ENCODE measurements at regions not wholly inside any gene's neighbourhood (a gene's known extent, or its start where the extent isn't known, plus 50 kb on each side); places are given as distances from the start of the nearest gene placed in this dataset.
"Not testable (repeated sequence)": the region's sequence is repeated elsewhere in the genome, so short reads cannot be mapped to it uniquely, and the experiment has no call there.

DNA sequence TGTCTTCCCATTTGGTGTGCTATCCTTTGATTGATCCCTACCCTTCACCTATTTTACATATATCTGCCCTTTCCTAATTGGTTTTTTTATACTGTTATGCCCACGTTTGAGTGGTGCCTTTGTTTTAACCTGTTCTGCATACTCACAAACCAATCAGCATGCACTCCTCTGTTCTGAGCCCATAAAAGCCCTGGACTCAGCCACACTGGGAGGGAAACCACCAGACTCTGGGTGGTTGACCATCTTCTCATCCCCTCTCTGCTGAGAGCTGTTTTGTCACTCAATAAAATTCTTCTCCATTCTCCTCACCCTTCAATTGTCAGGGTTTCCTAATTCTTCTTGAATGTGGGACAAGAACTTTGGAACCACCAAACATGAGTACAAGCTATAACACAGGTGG, 989.8 kb downstream of the ADGRL2 start:
- no peak overlapping the region for H3K9ac ChIP-seq (ENCODE audit: low read length)
- no peak overlapping the region for H3K27ac ChIP-seq (ENCODE audit: low read depth, low read length)
- no peaks in the 10 kb centered on the region for H3K27me3 ChIP-seq (ENCODE audit: control insufficient read depth in 1 of 2, insufficient read depth in 2 of 2, low read length in 2 of 2)
- H3K4me1 ChIP-seq (ENCODE audit: insufficient read depth, low read length): no peaks in the 10 kb centered on the region
- H3K4me3 ChIP-seq (ENCODE audit: low read depth in 1 of 2, low read length in 2 of 2): no peak overlapping the region
- no peaks in the 10 kb centered on the region for H3K36me3 ChIP-seq (ENCODE audit: insufficient read depth, low read length)
- H3K9me3 ChIP-seq (ENCODE audit: low read length): no peaks in the 10 kb centered on the region

DNA sequence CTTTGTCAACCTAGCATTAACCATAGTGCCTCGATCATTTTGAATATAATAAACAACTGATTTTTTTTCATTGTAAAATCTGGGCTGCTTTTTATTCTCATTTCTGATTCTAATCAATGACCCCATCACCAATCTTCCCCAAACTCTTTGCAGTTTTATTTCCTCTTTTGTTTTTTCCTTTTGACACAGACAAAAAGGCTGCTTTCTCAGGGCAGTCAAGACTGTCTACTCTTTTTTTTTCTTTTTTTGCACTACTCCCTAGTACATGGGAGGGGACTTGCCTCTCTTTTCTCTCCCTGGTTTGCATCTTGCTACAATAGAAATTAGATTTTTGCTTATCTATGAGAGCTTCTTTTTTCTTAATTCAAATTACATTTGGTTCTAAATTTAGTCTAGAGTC, 987.9 kb downstream of the ADGRL2 start:
- no peak overlapping the region for H3K27ac ChIP-seq (ENCODE audit: low read depth, low read length)
- H3K4me3 ChIP-seq (ENCODE audit: low read depth in 1 of 2, low read length in 2 of 2): no peak overlapping the region
- no peak overlapping the region for H3K9ac ChIP-seq (ENCODE audit: low read length)
- H3K27me3 ChIP-seq (ENCODE audit: control insufficient read depth in 1 of 2, insufficient read depth in 2 of 2, low read length in 2 of 2): no peaks in the 10 kb centered on the region
- H3K9me3 ChIP-seq (ENCODE audit: low read length): no peaks in the 10 kb centered on the region
- no peaks in the 10 kb centered on the region for H3K36me3 ChIP-seq (ENCODE audit: insufficient read depth, low read length)
- H3K4me1 ChIP-seq (ENCODE audit: insufficient read depth, low read length): no peaks in the 10 kb centered on the region

DNA sequence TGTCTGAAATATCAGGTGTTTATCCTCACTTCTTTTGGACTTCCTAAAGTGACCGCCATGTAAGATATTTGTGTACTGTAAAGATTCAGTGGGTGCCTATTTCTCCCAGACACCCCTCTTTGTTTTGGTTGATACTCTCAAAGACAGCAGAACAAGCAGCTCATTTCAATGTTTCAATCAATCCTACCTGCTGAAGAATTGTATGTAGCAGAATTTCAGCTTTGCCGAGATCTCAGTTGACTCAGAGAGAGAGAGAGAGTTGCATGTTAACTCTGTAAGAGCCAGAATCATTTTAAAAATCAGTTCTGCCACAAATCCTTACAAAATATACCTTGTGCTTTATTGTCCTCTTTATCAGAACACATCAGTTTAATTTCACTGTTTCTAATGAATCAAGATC, 987.3 kb downstream of the ADGRL2 start:
- H3K27ac ChIP-seq (ENCODE audit: low read depth, low read length): no peak overlapping the region
- H3K4me1 ChIP-seq (ENCODE audit: insufficient read depth, low read length): no peaks in the 10 kb centered on the region

DNA sequence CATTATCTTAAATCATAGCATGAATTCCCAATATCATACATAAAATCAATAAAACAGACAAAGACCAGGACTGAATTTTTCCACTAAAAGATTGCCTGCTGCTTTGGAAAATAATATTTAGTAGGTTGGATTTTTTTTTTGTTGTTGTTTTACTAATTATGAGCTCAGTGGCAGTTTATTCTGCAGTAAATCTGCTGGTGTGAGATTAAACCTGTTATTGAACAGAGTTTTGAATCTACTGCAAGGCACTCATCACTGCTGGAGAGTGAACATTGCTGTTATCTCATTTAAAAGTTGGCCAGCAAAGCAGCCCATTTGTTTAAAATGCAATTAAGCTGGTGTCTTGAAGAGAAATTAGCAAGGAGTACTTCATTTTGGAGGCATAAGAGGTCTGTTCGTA, 986.1 kb downstream of the ADGRL2 start:
- Histone ChIP-seq H3K4me3 (ENCODE audit: low read depth in 1 of 2, low read length in 2 of 2) (no peak overlapping the region), H3K9ac (ENCODE audit: low read length) (no peak overlapping the region), H3K36me3 (ENCODE audit: insufficient read depth, low read length) (no peaks in the 10 kb centered on the region), H3K4me1 (ENCODE audit: insufficient read depth, low read length) (no peaks in the 10 kb centered on the region), H3K27ac (ENCODE audit: low read depth, low read length) (no peak overlapping the region), H3K9me3 (ENCODE audit: low read length) (no peaks in the 10 kb centered on the region), H3K27me3 (ENCODE audit: control insufficient read depth in 1 of 2, insufficient read depth in 2 of 2, low read length in 2 of 2) (no peaks in the 10 kb centered on the region)

More for the DNA sequence above, 987.3 kb downstream of the ADGRL2 start:
- H3K4me3 ChIP-seq (ENCODE audit: low read depth in 1 of 2, low read length in 2 of 2): no peak overlapping the region
- no peaks in the 10 kb centered on the region for H3K36me3 ChIP-seq (ENCODE audit: insufficient read depth, low read length)
- H3K27me3 ChIP-seq (ENCODE audit: control insufficient read depth in 1 of 2, insufficient read depth in 2 of 2, low read length in 2 of 2): no peaks in the 10 kb centered on the region
- H3K9me3 ChIP-seq (ENCODE audit: low read length): no peaks in the 10 kb centered on the region
- no peak overlapping the region for H3K9ac ChIP-seq (ENCODE audit: low read length)

DNA sequence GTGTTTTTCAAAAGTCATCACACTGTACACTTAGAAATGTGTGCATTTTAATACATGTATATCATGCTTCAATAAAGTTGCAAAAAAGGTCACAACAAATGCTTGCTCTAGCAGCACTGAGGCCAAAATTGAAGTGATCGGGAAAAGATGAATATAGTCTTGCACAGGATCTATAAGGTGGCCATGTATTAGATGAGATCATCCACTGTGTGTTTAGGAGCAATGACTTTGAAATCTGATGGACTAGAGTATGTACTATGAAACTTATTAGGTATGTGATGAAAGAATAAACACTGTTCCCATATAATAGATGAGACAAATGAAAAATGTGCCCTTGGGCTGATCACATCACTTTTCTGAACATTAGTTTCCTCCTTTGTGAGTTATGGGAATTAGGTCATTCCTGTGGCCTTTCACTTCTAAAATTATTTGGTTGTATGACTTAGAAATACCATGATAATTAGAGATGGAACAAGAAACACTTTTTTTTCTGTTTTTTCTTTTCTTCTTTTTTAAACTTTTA, 984.6 kb downstream of the ADGRL2 start:
- no peaks in the 10 kb centered on the region for H3K27me3 ChIP-seq (ENCODE audit: control insufficient read depth in 1 of 2, insufficient read depth in 2 of 2, low read length in 2 of 2)
- no peaks in the 10 kb centered on the region for H3K9me3 ChIP-seq (ENCODE audit: low read length)
- H3K4me3 ChIP-seq (ENCODE audit: low read depth in 1 of 2, low read length in 2 of 2): no peak overlapping the region
- H3K27ac ChIP-seq (ENCODE audit: low read depth, low read length): no peak overlapping the region
- no peaks in the 10 kb centered on the region for H3K36me3 ChIP-seq (ENCODE audit: insufficient read depth, low read length)
- no peak overlapping the region for H3K9ac ChIP-seq (ENCODE audit: low read length)
- H3K4me1 ChIP-seq (ENCODE audit: insufficient read depth, low read length): no peaks in the 10 kb centered on the region

DNA sequence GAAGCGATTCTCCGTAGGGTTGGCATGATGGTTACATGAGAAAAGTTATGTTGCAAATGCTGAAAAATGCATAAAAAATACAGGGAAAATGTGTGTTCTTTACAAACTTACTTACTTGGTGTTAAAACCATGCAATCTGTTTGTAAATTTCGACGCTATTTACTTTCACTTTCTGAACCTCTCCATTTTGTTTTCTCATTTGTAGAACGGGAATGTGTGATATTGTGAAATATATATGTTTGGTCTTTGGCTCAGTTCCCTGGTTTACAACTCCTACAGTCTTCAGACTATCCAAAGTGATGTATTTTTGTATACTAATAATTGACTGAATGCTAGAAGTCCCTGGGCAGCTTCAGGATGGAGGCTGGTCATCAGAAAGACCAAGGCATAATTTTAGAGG, 982.3 kb downstream of the ADGRL2 start:
- H3K9ac ChIP-seq (ENCODE audit: low read length): no peak overlapping the region
- H3K27ac ChIP-seq (ENCODE audit: low read depth, low read length): no peak overlapping the region
- H3K4me3 ChIP-seq (ENCODE audit: low read depth in 1 of 2, low read length in 2 of 2): no peak overlapping the region

DNA sequence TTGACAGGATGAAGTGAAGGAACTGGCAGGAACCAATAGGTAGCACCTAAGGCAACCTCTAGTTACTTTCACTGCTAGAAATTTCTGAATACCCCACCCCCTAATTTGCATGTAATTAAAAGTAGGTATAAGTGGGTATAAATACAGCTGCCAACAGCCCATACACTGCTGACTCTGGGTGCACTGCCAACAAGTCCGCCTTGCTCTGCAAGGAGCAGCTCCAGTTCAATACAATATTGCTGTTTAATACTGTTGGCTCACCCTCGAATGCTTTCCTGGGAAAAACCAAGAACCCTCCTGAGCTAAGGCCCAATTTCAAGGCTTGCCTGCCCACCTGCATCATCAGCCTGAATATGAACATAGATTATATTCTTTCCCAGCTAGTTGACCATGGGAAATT, 981.9 kb downstream of the ADGRL2 start:
- no peaks in the 10 kb centered on the region for H3K4me1 ChIP-seq (ENCODE audit: insufficient read depth, low read length)
- H3K27ac ChIP-seq (ENCODE audit: low read depth, low read length): no peak overlapping the region
- no peaks in the 10 kb centered on the region for H3K9me3 ChIP-seq (ENCODE audit: low read length)
- H3K9ac ChIP-seq (ENCODE audit: low read length): no peak overlapping the region
- no peaks in the 10 kb centered on the region for H3K36me3 ChIP-seq (ENCODE audit: insufficient read depth, low read length)
- no peaks in the 10 kb centered on the region for H3K27me3 ChIP-seq (ENCODE audit: control insufficient read depth in 1 of 2, insufficient read depth in 2 of 2, low read length in 2 of 2)
- no peak overlapping the region for H3K4me3 ChIP-seq (ENCODE audit: low read depth in 1 of 2, low read length in 2 of 2)

More for the DNA sequence above, 982.3 kb downstream of the ADGRL2 start:
- no peaks in the 10 kb centered on the region for H3K36me3 ChIP-seq (ENCODE audit: insufficient read depth, low read length)
- no peaks in the 10 kb centered on the region for H3K9me3 ChIP-seq (ENCODE audit: low read length)
- no peaks in the 10 kb centered on the region for H3K27me3 ChIP-seq (ENCODE audit: control insufficient read depth in 1 of 2, insufficient read depth in 2 of 2, low read length in 2 of 2)
- H3K4me1 ChIP-seq (ENCODE audit: insufficient read depth, low read length): no peaks in the 10 kb centered on the region

DNA sequence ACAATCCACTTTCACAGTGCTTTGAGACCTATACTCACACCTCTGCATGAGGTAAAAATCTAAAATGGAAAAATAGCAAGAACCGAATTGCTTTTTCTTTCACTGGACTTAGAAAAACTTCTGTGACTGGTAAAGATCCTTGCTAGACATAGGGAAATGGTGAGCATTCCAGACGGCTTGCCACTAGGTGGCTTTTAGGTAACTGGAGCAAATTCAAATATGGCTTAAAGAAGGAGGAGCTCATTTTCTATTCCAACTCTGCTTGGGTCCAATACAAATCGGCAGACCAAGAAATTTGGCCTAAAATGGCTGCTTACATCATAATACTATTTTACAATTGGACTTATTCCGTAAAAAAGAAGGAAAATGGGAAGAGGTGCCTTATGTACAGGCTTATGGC, 977.9 kb downstream of the ADGRL2 start:
- H3K36me3 ChIP-seq (ENCODE audit: insufficient read depth, low read length): no peaks in the 10 kb centered on the region
- H3K9me3 ChIP-seq (ENCODE audit: low read length): no peaks in the 10 kb centered on the region
- H3K9ac ChIP-seq (ENCODE audit: low read length): no peak overlapping the region
- H3K4me3 ChIP-seq (ENCODE audit: low read depth in 1 of 2, low read length in 2 of 2): no peak overlapping the region
- no peaks in the 10 kb centered on the region for H3K4me1 ChIP-seq (ENCODE audit: insufficient read depth, low read length)
- no peak overlapping the region for H3K27ac ChIP-seq (ENCODE audit: low read depth, low read length)
- no peaks in the 10 kb centered on the region for H3K27me3 ChIP-seq (ENCODE audit: control insufficient read depth in 1 of 2, insufficient read depth in 2 of 2, low read length in 2 of 2)

DNA sequence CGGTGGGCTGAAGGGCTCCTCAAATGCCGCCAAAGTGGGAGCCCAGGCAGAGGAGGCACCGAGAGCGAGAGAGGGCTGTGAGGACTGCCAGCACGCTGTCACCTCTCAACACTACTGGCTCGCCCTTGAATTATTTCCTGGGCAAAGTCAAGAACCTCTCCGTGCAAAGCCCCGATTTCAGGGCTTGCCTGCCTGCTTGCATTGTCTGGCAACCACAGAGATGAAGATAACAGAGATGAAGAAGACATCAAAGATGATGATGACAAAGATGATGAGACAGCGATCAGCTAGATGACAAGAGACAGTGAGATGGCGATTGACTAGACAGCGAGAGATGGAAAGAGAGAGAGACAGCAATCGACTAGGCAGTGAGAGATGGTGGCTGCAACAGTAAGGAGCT, 976.5 kb downstream of the ADGRL2 start:
- no peak overlapping the region for H3K4me3 ChIP-seq (ENCODE audit: low read depth in 1 of 2, low read length in 2 of 2)
- no peaks in the 10 kb centered on the region for H3K9me3 ChIP-seq (ENCODE audit: low read length)
- H3K9ac ChIP-seq (ENCODE audit: low read length): no peak overlapping the region
- H3K27me3 ChIP-seq (ENCODE audit: control insufficient read depth in 1 of 2, insufficient read depth in 2 of 2, low read length in 2 of 2): no peaks in the 10 kb centered on the region
- H3K27ac ChIP-seq (ENCODE audit: low read depth, low read length): no peak overlapping the region
- H3K36me3 ChIP-seq (ENCODE audit: insufficient read depth, low read length): no peaks in the 10 kb centered on the region
- no peaks in the 10 kb centered on the region for H3K4me1 ChIP-seq (ENCODE audit: insufficient read depth, low read length)

DNA sequence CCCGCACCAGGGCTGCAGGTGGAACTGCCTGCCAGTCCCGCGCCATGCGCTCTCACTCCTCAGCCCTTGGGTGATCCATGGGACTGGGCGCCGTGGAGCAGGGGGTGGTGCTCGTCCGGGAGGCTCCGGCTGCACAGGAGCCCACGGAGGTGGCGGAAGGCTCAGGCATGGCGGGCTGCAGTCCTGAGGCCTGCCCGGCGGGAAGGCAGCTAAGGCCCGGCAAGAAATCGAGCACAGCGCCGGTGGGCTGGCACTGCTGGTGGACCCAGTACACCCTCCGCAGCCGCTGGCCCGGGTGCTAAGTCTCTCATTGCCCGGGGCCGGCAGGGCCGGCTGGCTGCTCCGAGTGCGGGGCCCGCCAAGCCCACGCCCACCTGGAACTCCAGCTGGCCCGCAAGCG, 976.0 kb downstream of the ADGRL2 start:
- not testable (repeated sequence) for H3K27ac ChIP-seq (ENCODE audit: low read depth, low read length); H3K27me3 ChIP-seq (ENCODE audit: control insufficient read depth in 1 of 2, insufficient read depth in 2 of 2, low read length in 2 of 2); H3K9me3 ChIP-seq (ENCODE audit: low read length); H3K4me3 ChIP-seq (ENCODE audit: low read depth in 1 of 2, low read length in 2 of 2); H3K36me3 ChIP-seq (ENCODE audit: insufficient read depth, low read length); H3K9ac ChIP-seq (ENCODE audit: low read length); H3K4me1 ChIP-seq (ENCODE audit: insufficient read depth, low read length)

DNA sequence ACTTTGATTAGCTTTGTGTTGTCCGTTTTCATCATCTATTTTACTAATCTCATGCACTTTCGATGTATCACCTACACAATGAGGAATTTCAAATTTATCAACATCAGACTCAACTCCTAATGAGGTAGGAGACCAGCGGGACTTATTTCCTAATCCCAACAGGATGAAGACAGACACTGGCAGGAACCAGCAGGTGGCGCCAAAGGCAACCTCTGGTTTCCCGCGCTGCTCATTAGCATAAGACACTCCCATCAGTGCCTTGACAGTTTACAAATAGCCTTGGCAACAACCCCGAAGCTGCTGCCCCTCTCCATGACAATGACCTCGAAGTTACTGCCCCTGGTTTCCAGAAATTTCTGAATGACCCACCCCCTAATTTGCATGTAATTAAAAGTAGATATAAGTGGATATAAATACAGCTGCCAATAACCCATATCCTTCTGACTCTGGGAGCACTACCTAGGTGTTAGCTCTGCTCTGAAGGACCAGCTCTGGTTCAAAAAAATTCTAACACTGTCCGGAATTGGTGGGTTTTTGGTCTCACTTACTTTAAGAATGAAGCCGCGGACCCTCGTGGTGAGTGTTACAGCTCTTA, 974.8 kb downstream of the ADGRL2 start:
- no peaks in the 10 kb centered on the region for H3K4me1 ChIP-seq (ENCODE audit: insufficient read depth, low read length)
- no peaks in the 10 kb centered on the region for H3K27me3 ChIP-seq (ENCODE audit: control insufficient read depth in 1 of 2, insufficient read depth in 2 of 2, low read length in 2 of 2)
- no peak overlapping the region for H3K4me3 ChIP-seq (ENCODE audit: low read depth in 1 of 2, low read length in 2 of 2)
- H3K36me3 ChIP-seq (ENCODE audit: insufficient read depth, low read length): no peaks in the 10 kb centered on the region
- H3K27ac ChIP-seq (ENCODE audit: low read depth, low read length): no peak overlapping the region
- H3K9me3 ChIP-seq (ENCODE audit: low read length): no peaks in the 10 kb centered on the region
- no peak overlapping the region for H3K9ac ChIP-seq (ENCODE audit: low read length)

DNA sequence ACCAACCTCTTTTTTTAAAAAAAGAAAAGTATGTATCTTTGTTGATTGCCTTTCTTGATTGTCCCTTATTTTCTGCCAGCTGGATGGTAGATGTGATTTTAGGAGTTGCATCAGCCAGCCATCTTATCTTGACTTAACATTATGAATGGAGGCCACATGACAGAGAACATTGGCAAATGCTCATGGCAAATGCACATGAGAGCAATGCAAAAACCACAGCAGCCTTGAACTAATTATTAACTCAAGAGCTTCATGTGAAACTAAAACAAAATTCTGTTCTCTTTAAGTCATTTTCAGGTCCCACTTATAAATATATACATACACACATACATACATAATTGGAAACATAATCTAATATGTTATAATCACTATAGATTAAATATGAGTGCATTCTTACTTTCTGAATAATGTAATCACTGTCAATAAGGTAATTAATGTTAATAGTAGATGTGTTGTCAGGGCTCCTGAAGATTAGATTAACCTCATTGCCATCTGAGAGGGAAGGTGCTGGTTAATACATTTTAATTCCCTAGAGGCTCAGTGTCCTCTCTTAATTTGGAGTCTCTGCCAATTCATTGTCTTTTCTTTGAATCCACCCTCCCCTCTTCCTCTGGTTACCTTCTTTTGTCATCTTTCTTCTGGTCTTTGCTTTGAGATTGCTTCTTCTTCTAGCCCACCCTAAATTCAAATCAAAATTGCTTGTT, 962.2 kb downstream of the ADGRL2 start:
- H3K4me1 ChIP-seq (ENCODE audit: insufficient read depth, low read length): no peaks in the 10 kb centered on the region
- no peaks in the 10 kb centered on the region for H3K36me3 ChIP-seq (ENCODE audit: insufficient read depth, low read length)
- no peak overlapping the region for H3K9ac ChIP-seq (ENCODE audit: low read length)
- H3K4me3 ChIP-seq (ENCODE audit: low read depth in 1 of 2, low read length in 2 of 2): no peak overlapping the region
- no peaks in the 10 kb centered on the region for H3K27me3 ChIP-seq (ENCODE audit: control insufficient read depth in 1 of 2, insufficient read depth in 2 of 2, low read length in 2 of 2)
- H3K9me3 ChIP-seq (ENCODE audit: low read length): no peaks in the 10 kb centered on the region
- H3K27ac ChIP-seq (ENCODE audit: low read depth, low read length): no peak overlapping the region

All from muscle layer of colon (tissue), 2 donors.